ENCODE measurements at regions not wholly inside any gene's neighbourhood (a gene's known extent, or its start where the extent isn't known, plus 50 kb on each side); places are given as distances from the start of the nearest gene placed in this dataset.

- POLR2A ChIA-PET (ENCODE audit: partially characterized antibody): no interaction called here
- Histone ChIP-seq H2BK12ac (ENCODE audit: low read depth, low read length) (no peak overlapping the region), H3K4me2 (ENCODE audit: insufficient read depth in 1 of 2, low read depth in 2 of 2, low read length in 2 of 2) (no peak overlapping the region), H3K27me3 (replicated peaks in 1 of 4; ENCODE audit: control insufficient read depth in 3 of 4, extremely low read depth in 1 of 4, insufficient read depth in 3 of 4, low read length in 3 of 4) (no peaks in the 10 kb centered on the region), H2AK5ac (ENCODE audit: low read depth, low read length) (no peak overlapping the region), H3K4ac (replicated peaks; ENCODE audit: insufficient read length, low read depth, low read length) (no peak overlapping the region), H3K14ac (ENCODE audit: insufficient read length) (no peak overlapping the region), H3K56ac (replicated peaks; ENCODE audit: insufficient read length, low read depth, low read length) (peak overlapping the region; percentile 48), H3K79me2 (ENCODE audit: control insufficient read depth in 1 of 2, insufficient read depth in 2 of 2, low read length in 2 of 2) (no peaks in the 10 kb centered on the region), H2BK120ac (replicated peaks; ENCODE audit: low read depth, low read length) (no peak overlapping the region), H2BK5ac (ENCODE audit: low read depth, low read length) (no peak overlapping the region), H3K18ac (ENCODE audit: extremely low read depth, low read length) (no peak overlapping the region), H3K23ac (ENCODE audit: insufficient read length) (no peak overlapping the region), H3K4me1 (replicated peaks in 1 of 4; ENCODE audit: control insufficient read depth in 3 of 4, insufficient read depth in 4 of 4, low read length in 3 of 4) (peaks cover 0 to 6% (median 1%) of the 10 kb centered on the region in 4 experiments; a peak in 1 of 7 replicates), H3K23me2 (ENCODE audit: low read depth, low read length) (no peaks in the 10 kb centered on the region), H2BK20ac (ENCODE audit: low read length) (no peak overlapping the region), H4K5ac (ENCODE audit: insufficient read length, low read depth, low read length) (no peak overlapping the region), H3K4me3 (ENCODE audit: extremely low read depth in 1 of 4, insufficient read depth in 2 of 4, low read depth in 3 of 4, low read length in 4 of 4) (no peak overlapping the region), H3K79me1 (ENCODE audit: low read depth, low read length) (no peaks in the 10 kb centered on the region), H2AFZ (ENCODE audit: low read length) (no peak overlapping the region), H3K9me3 (ENCODE audit: insufficient read depth in 2 of 2, low read depth in 1 of 2, low read length in 1 of 2) (no peaks in the 10 kb centered on the region), H2BK15ac (ENCODE audit: low read length) (no peak overlapping the region), H4K8ac (ENCODE audit: extremely low read depth, insufficient read depth, low read length) (no peak overlapping the region), H3K36me3 (ENCODE audit: control insufficient read depth in 2 of 4, insufficient read depth in 4 of 4, low read length in 3 of 4) (no peaks in the 10 kb centered on the region), H3K27ac (ENCODE audit: low read depth, low read length) (no peak overlapping the region), H4K91ac (replicated peaks; ENCODE audit: insufficient read length, low read length) (no peak overlapping the region), H3K9ac (replicated peaks in 1 of 4; ENCODE audit: extremely low read depth in 1 of 4, low read depth in 3 of 4, low read length in 3 of 4) (no peak overlapping the region), H4K20me1 (replicated peaks in 1 of 2; ENCODE audit: control insufficient read depth in 1 of 2, insufficient read depth in 2 of 2, low read length in 2 of 2) (no peaks in the 10 kb centered on the region)
- FAIRE-seq (no peak), DNase-seq (ENCODE audit: low read depth in 1 of 2, low spot score in 2 of 2) (no peak)
- WGBS, 2 experiments (ENCODE audit: extremely low coverage in 1 of 2, insufficient coverage in 1 of 2, insufficient read length in 1 of 2, insufficient replicate concordance in 2 of 2, low coverage in 1 of 2, low lambda C conversion rate in 2 of 2, missing lambda C conversion rate in 1 of 2): 75% methylated on average over 2 of the region's 2 CpGs; no CpG with 5 or more reads in 1 of the 2 experiments
- CTCF ChIA-PET (ENCODE audit: partially characterized antibody): interaction anchor here (0.6 to 8.2 kb wide), 12 partner anchors 9 to 467 kb away, joined by 3 to 84 read pairs (median 4); partner anchors contain the start of gene DACT1
- TF ChIP-seq USF2 (IDR thresholded peaks at IDR 0.05; ENCODE audit: low read length) (no peak), TEAD4 (IDR thresholded peaks at IDR 0.05; ENCODE audit: low read depth, low read length) (peak; percentile 54; the same call in 1 of the 2 replicates), NANOG (IDR thresholded peaks at IDR 0.05; ENCODE audit: insufficient read depth, low read depth, low read length, poor library complexity, severe bottlenecking) (peak; percentile 32)
Observed at GRCh38 chr14:59018460-59018859, 170.0 kb upstream of the DAAM1 start.
